ENCODE measurements at regions not wholly inside any gene's neighbourhood (a gene's known extent, or its start where the extent isn't known, plus 50 kb on each side); places are given as distances from the start of the nearest gene placed in this dataset.

- TF ChIP-seq ID3 (CRISPR knock-in tag; IDR thresholded peaks at IDR 0.05) (no peak), ID3 (tag; IDR thresholded peaks at IDR 0.05) (no peak), MXD1 (CRISPR knock-in tag; IDR thresholded peaks at IDR 0.05; ENCODE audit: borderline replicate concordance, poor library complexity, severe bottlenecking) (no peak), CHCHD3 (CRISPR knock-in tag; IDR thresholded peaks at IDR 0.05) (no peak), MCM7 (IDR thresholded peaks at IDR 0.05) (no peak), SRSF9 (IDR thresholded peaks at IDR 0.05; ENCODE audit: borderline replicate concordance, low read depth, low read length) (no peak), SAP30 (IDR thresholded peaks at IDR 0.05; ENCODE audit: borderline replicate concordance, insufficient read depth, low read depth, low read length, poor library complexity, severe bottlenecking) (no peak), ZNF263 (CRISPR knock-in tag; IDR thresholded peaks at IDR 0.05; ENCODE audit: borderline replicate concordance) (no peak), TRIM24 (IDR thresholded peaks at IDR 0.05) (no peak), RBM34 (IDR thresholded peaks at IDR 0.05; ENCODE audit: borderline replicate concordance, insufficient read depth, low read length) (no peak), POLR2B (IDR thresholded peaks at IDR 0.05; ENCODE audit: low read depth, partially characterized antibody) (no peak), MYNN (IDR thresholded peaks at IDR 0.05) (no peak), MYNN (CRISPR knock-in tag; IDR thresholded peaks at IDR 0.05) (no peak), CHD2 (IDR thresholded peaks at IDR 0.05; ENCODE audit: low read depth, low read length) (no peak)
Measured at GRCh38 chr16:26911436-26911835, 155.3 kb upstream of the C16orf82 start (continued).
